Transverse colon (tissue), 4 donors: ENCODE measurements at regions not wholly inside any gene's neighbourhood (a gene's known extent, or its start where the extent isn't known, plus 50 kb on each side); places are given as distances from the start of the nearest gene placed in this dataset.

ENCODE experiments used
- DNase-seq: peaks from one replicate; pipeline ENCODE4 v3.0.0-alpha.2; 2019
- H3K27ac ChIP-seq, 4 donors: fragments of 200-600 bp; sonication (generic); 2 replicates each; pipeline ENCODE4 v1.5.1; 2016 to 2018; ENCODE audit warnings: inconsistent platforms in 4 of 4
- H3K27me3 ChIP-seq: fragments of 200-600 bp; sonication (generic); 2 replicates; pipeline ENCODE4 v1.5.1; 2017; ENCODE audit warnings: inconsistent platforms
- H3K36me3 ChIP-seq, 4 donors: fragments of 200-600 bp; sonication (generic); 2 replicates each; pipeline ENCODE4 v1.5.1; 2017 to 2019; ENCODE audit warnings: inconsistent platforms in 4 of 4
- H3K4me1 ChIP-seq, 4 donors: fragments of 200-600 bp; sonication (generic); 2 replicates each; pipeline ENCODE4 v1.5.1; 2017 to 2020; ENCODE audit warnings: inconsistent platforms in 4 of 4
- H3K4me3 ChIP-seq, 4 donors: fragments of 200-600 bp; sonication (generic); 1 replicate in 1 of 4; 2 replicates in 3 of 4; pipeline versions ENCODE4 v1.5.1 to v1.6.1; 2017 to 2019; ENCODE audit warnings: inconsistent platforms in 4 of 4
- H3K9me3 ChIP-seq, 2 donors: fragments of 200-600 bp; sonication (generic); 2 replicates each; pipeline ENCODE4 v1.5.1; 2017 to 2019; ENCODE audit warnings: inconsistent platforms in 2 of 2
- EP300 ChIP-seq: sonication (generic); formaldehyde crosslinking; IDR thresholded peaks from one replicate; pipeline ENCODE4 v1.6.1; 2017; ENCODE audit warnings: antibody characterized with exemption, low read depth
- POLR2A ChIP-seq: fragments of 450-650 bp; IDR thresholded peaks from one replicate; pipeline ENCODE4 v1.6.1; 2016; ENCODE audit warnings: antibody characterized with exemption, mild to moderate bottlenecking, moderate library complexity
- POLR2AphosphoS5 ChIP-seq, 3 donors: sonication (generic); formaldehyde crosslinking; IDR thresholded peaks; one replicate each; pipeline ENCODE4 v1.6.1; 2016; ENCODE audit warnings: antibody characterized with exemption in 3 of 3
- WGBS, 2 donors: methylation state at CpG; one replicate each; pipeline ENCODE4 v1.1.5; 2018; ENCODE audit warnings: low coverage in 1 of 2; 5-methylcytosine and 5-hydroxymethylcytosine counted together
- in situ Hi-C, 4 donors: fragments of 200-750 bp; cut with MboI; loops; one replicate each; pipeline versions ENCODE4 v1.15.0 to v1.15.1; 2017; ENCODE audit warnings: low sequenced_read_pairs in 3 of 4, low pct_ligation_motif_present in 1 of 4, low pct_unique_long_range_greater_than_20kb in 1 of 4
- intact Hi-C: fragments of 100-400 bp; cut with DNase I; formaldehyde crosslinking; loops from one replicate; pipeline ENCODE4 v1.15.1; 2023; ENCODE audit warnings: low total_unique reads
- TF ChIP-seq, protein P1 (sequence below), 5 experiments: fragments of 200-600 bp in 3 of 5; fragments of 450-650 bp in 2 of 5; sonication (generic) in 3 of 5; IDR thresholded peaks; 1 replicate in 2 of 5; 2 replicates in 3 of 5; pipeline ENCODE4 v1.5.1; 2016 to 2017; ENCODE audit warnings: antibody characterized with exemption in 5 of 5, inconsistent platforms in 3 of 5, mild to moderate bottlenecking in 2 of 5, moderate library complexity in 1 of 5

DNA sequence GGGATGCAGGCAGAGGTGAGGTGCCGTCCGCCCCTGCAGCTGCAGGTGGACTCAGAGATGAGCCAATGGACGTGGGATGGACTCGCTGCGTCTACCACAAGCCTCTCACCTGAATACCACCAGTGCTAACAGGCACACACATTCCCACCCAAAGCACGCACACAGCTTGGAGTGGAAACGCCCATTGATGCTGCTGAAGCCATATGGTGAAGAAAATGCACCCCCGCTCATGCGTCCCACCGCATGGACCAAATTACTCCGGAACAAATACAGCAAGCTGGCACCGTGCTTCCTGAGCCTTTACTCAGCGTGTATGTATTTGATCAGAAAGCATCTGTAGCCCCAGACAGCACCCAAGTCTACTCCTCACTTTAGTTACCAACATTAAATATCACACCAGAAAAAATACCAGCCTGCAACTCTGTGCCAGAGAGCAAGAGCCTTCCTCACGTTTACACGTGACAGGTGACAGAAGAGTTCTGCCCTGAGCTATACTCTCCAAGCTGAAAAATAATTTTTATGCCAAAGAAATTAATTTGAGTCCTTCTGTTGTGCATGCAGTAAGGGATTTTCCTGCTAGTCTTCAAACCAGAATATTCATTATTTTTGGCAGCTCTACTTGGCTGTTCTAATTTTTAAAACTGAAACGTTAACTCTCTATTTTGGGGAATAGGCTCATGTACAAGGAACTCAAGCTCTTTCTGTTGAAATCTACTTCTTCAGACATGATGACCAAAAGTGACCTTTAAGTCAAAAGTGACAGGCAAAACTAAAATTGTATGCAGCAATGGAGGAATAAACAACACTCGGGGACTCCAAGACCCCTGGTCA lies 58.2 kb upstream of the SYNDIG1 start:
- no peak overlapping the region for H3K4me3 ChIP-seq
- DNase-seq = no peak
- 67 to 79% methylated on average over 9 to 17 of the region's 17 CpGs for whole genome bisulfite sequencing, 2 donors
- no peak overlapping the region for H3K27ac ChIP-seq
- in situ Hi-C loops (loop anchor here in 1 of 4 donors (25.0 kb wide), 1 partner anchor 99 kb away; no protein-coding TSS in a partner anchor), intact Hi-C loops (no loop called here)
- peaks cover 0 to 2% of the 10 kb centered on the region in 2 donors for H3K9me3 ChIP-seq
- no peaks in the 10 kb centered on the region for H3K27me3 ChIP-seq
- H3K36me3 ChIP-seq = no peaks in the 10 kb centered on the region
- TF ChIP-seq POLR2A (no peak), POLR2AphosphoS5 (IDR thresholded peaks at IDR 0.05) (no peak), EP300 (no peak)
- TF ChIP-seq, protein P1, sequence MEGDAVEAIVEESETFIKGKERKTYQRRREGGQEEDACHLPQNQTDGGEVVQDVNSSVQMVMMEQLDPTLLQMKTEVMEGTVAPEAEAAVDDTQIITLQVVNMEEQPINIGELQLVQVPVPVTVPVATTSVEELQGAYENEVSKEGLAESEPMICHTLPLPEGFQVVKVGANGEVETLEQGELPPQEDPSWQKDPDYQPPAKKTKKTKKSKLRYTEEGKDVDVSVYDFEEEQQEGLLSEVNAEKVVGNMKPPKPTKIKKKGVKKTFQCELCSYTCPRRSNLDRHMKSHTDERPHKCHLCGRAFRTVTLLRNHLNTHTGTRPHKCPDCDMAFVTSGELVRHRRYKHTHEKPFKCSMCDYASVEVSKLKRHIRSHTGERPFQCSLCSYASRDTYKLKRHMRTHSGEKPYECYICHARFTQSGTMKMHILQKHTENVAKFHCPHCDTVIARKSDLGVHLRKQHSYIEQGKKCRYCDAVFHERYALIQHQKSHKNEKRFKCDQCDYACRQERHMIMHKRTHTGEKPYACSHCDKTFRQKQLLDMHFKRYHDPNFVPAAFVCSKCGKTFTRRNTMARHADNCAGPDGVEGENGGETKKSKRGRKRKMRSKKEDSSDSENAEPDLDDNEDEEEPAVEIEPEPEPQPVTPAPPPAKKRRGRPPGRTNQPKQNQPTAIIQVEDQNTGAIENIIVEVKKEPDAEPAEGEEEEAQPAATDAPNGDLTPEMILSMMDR (IDR thresholded peaks at IDR 0.05) = no peak
- no peaks in the 10 kb centered on the region for H3K4me1 ChIP-seq

DNA sequence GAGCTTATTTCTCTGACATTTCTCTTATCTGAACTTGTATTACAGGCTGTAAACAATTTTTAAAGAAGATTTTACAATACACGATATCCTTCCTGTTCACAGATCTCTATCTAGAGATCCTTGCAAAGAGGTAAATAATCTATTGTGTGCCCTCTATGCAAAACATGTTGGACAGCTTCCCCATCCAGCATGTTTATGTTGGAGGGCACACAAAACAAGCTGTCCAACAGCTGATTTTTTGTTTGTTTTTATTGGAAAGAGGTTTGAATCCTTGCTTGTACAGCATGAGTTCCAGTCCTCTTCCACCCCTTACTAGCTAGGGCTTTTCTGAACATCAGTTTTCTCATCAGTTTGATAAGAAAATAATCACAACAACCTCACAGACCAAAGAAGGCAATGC lies 62.3 kb upstream of the SYNDIG1 start:
- Histone ChIP-seq H3K4me1 (no peaks in the 10 kb centered on the region), H3K27ac (no peak overlapping the region), H3K27me3 (no peaks in the 10 kb centered on the region), H3K9me3 (no peaks in the 10 kb centered on the region), H3K4me3 (no peak overlapping the region), H3K36me3 (no peaks in the 10 kb centered on the region)
- intact Hi-C loops = no loop called here
- no peak for TF ChIP-seq EP300
- TF ChIP-seq, protein P1 (IDR thresholded peaks at IDR 0.05) = no peak
- TF ChIP-seq POLR2A = no peak
- no peak for TF ChIP-seq POLR2AphosphoS5 (IDR thresholded peaks at IDR 0.05)
- no peak for DNase-seq
- in situ Hi-C loops = loop anchor here in 1 of 4 donors (25.0 kb wide), 1 partner anchor 95 kb away; no protein-coding TSS in a partner anchor
- 36 to 57% methylated on average over 1 of the region's 1 CpG for WGBS, 2 donors

DNA sequence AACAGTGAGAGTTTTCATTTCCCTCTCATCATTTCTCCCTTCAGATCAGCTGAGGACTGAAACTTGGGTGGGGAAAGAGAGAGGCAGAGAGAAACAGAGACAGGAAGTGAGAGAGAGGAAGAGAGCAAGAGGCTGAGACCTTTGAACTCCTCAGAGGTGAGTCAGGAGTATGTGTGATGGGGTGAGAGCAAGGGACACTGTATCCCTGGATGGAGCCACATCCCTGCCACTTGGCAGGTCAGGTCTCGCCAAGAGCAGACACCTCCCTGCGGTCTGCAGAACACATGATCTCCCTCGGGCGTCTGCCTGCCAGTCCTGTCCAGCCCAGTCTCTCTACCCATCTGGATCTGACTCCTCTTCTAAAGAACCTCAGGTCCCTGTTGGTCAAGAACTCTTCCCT lies 62.7 kb upstream of the SYNDIG1 start:
- H3K4me3 ChIP-seq = no peak overlapping the region
- H3K27me3 ChIP-seq = no peaks in the 10 kb centered on the region
- TF ChIP-seq POLR2AphosphoS5 (IDR thresholded peaks at IDR 0.05) = no peak
- TF ChIP-seq EP300 = no peak
- in situ Hi-C loops = loop anchor here in 1 of 4 donors (25.0 kb wide), 1 partner anchor 94 kb away; no protein-coding TSS in a partner anchor
- no peaks in the 10 kb centered on the region for H3K36me3 ChIP-seq
- no peaks in the 10 kb centered on the region for H3K9me3 ChIP-seq
- no peak for DNase-seq
- no peaks in the 10 kb centered on the region for H3K4me1 ChIP-seq
- H3K27ac ChIP-seq = no peak overlapping the region
- WGBS, 2 donors = 53 to 59% methylated on average over 3 to 4 of the region's 4 CpGs
- intact Hi-C loops = no loop called here

DNA sequence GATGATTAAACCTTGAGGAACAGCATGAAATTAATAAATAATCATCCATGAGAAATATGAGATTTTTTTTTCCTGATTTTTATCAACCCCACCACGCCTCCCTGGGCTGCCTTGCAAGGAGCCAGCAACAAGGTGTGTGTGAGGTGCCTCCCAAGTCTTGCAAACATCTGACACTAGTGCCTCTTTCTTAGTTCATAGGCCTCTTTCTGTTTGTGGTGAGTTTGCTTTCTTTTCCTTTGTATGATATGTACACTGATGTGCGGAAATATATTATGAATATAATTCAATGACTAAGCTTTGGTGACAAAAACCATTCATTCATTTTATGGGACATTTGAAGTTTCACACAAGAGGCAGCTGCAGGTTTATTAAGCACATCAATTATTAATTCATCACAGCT lies 63.2 kb upstream of the SYNDIG1 start:
- H3K27ac ChIP-seq = no peak overlapping the region
- no peaks in the 10 kb centered on the region for H3K36me3 ChIP-seq
- intact Hi-C loops = no loop called here
- 78 to 94% methylated on average over 2 of the region's 2 CpGs for WGBS, 2 donors
- no peaks in the 10 kb centered on the region for H3K9me3 ChIP-seq
- no peak for TF ChIP-seq POLR2A
- TF ChIP-seq, protein P1 (IDR thresholded peaks at IDR 0.05) = no peak
- TF ChIP-seq EP300 = no peak
- TF ChIP-seq POLR2AphosphoS5 (IDR thresholded peaks at IDR 0.05) = no peak
- no peak for DNase-seq
- H3K4me3 ChIP-seq = no peak overlapping the region
- in situ Hi-C loops = loop anchor here in 1 of 4 donors (25.0 kb wide), 1 partner anchor 94 kb away; no protein-coding TSS in a partner anchor
- H3K4me1 ChIP-seq = no peaks in the 10 kb centered on the region
- H3K27me3 ChIP-seq = no peaks in the 10 kb centered on the region
